ENCODE measurements at regions not wholly inside any gene's neighbourhood (a gene's known extent, or its start where the extent isn't known, plus 50 kb on each side); places are given as distances from the start of the nearest gene placed in this dataset.
"Not testable (repeated sequence)": the region's sequence is repeated elsewhere in the genome, so short reads cannot be mapped to it uniquely, and the experiment has no call there.

GRCh38 chr14:105938959-105939358, 412.6 kb downstream of the TMEM121 start:
- DNase-seq (ENCODE audit: low read depth), result no peak
- TF ChIP-seq, protein P1, sequence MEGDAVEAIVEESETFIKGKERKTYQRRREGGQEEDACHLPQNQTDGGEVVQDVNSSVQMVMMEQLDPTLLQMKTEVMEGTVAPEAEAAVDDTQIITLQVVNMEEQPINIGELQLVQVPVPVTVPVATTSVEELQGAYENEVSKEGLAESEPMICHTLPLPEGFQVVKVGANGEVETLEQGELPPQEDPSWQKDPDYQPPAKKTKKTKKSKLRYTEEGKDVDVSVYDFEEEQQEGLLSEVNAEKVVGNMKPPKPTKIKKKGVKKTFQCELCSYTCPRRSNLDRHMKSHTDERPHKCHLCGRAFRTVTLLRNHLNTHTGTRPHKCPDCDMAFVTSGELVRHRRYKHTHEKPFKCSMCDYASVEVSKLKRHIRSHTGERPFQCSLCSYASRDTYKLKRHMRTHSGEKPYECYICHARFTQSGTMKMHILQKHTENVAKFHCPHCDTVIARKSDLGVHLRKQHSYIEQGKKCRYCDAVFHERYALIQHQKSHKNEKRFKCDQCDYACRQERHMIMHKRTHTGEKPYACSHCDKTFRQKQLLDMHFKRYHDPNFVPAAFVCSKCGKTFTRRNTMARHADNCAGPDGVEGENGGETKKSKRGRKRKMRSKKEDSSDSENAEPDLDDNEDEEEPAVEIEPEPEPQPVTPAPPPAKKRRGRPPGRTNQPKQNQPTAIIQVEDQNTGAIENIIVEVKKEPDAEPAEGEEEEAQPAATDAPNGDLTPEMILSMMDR (IDR thresholded peaks at IDR 0.05; ENCODE audit: control insufficient read depth, extremely low read depth, insufficient read depth), result no peak
- H3K4me3 ChIP-seq (ENCODE audit: low read depth, low read length), result no peak overlapping the region

GRCh38 chr14:105939810-105940508, 413.6 kb downstream of the TMEM121 start:
- DNase-seq (ENCODE audit: low read depth), result no peak
- TF ChIP-seq, protein P1 (IDR thresholded peaks at IDR 0.05; ENCODE audit: control insufficient read depth, extremely low read depth, insufficient read depth), result no peak
- no peak overlapping the region for H3K4me3 ChIP-seq (ENCODE audit: low read depth, low read length)

DNA sequence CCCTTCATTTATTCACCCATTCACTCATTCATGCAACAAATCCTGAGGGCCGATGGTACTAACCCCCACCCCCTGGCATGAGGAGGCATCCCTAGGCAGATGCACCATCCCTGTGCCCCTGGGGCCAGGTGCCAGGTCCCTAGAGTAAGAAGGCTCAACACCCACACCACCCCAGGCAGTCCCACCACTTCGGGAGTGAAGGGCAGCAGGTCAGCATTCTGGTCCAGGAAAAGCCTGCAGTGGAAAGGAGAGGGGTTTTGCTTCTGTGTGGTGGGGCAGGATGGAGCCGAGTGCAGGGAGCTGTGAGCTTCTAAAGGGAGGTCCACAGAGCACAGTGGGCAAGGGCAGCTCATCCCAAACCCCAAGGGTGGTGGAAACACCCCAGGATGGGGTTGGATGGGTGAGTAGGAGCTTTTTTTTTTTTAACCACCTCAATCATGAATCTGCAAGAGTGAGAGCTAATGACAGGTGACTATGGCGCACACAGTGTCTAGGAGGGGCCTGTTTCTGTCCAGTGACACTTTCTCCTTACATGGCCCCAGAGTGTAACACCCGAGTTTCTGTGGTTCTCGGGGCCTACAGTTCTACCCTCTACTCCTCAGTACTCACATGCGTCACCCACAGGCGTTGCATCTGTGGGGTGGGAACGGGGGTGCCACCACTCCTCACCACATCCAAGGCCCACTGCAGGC, 414.3 kb downstream of the TMEM121 start:
- TF ChIP-seq, protein P1 (IDR thresholded peaks at IDR 0.05; ENCODE audit: control insufficient read depth, extremely low read depth, insufficient read depth), result no peak
- no peak for DNase-seq (ENCODE audit: low read depth)
- H3K4me3 ChIP-seq (ENCODE audit: low read depth, low read length), result no peak overlapping the region

DNA sequence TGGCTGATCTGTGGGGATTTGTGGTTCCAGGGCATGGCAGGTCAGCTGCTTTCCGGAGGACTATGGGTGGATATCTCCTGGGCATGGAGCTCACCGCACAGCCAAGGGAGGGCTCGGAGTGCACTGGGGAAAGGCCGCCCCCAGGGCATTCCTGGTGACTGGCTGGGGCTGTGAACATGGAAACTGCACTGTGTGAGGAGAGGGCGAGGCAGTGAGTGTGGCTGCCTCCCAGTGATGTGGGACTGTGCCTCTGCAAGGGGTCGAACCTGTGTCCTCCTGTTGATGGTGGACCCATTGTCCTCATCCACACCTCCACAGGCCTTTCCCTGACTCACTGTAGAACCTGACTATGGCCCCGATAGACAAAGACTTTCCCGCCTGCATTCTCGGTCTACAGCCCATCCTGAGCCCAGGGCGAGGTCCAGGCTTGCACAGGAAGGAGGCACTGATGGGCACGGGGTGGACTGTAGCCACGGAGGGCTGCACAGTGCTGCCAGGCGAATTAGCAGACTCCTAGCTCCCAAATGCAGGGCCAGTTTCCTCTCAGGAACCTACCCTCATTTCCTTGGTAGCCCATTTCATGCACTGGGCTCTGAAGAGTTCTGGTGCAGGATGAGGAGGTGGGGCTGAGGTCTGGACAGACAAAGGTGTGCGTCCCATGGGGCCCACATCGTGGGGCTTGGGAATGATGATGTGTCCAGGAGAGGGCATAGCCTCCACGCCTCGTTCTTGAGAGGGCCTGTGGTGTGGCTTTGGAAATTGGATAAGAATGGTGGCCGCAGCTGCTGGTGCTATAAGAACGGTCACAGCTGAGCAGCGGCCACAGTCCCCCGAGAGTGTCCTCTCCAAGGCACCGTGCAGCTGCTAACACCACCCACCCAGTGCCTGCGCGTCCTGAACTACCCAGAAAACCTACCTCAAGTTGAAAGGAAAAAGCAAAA, 415.1 kb downstream of the TMEM121 start:
- DNase-seq (ENCODE audit: low read depth), result no peak
- H3K4me3 ChIP-seq (ENCODE audit: low read depth, low read length), result no peak overlapping the region
- TF ChIP-seq, protein P1 (IDR thresholded peaks at IDR 0.05; ENCODE audit: control insufficient read depth, extremely low read depth, insufficient read depth), result no peak

- H3K4me3 ChIP-seq (ENCODE audit: low read depth, low read length); DNase-seq (ENCODE audit: low read depth): not testable (repeated sequence)
These were observed 416.3 kb downstream of the TMEM121 start for GRCh38 chr14:105942725-105943124.

DNA sequence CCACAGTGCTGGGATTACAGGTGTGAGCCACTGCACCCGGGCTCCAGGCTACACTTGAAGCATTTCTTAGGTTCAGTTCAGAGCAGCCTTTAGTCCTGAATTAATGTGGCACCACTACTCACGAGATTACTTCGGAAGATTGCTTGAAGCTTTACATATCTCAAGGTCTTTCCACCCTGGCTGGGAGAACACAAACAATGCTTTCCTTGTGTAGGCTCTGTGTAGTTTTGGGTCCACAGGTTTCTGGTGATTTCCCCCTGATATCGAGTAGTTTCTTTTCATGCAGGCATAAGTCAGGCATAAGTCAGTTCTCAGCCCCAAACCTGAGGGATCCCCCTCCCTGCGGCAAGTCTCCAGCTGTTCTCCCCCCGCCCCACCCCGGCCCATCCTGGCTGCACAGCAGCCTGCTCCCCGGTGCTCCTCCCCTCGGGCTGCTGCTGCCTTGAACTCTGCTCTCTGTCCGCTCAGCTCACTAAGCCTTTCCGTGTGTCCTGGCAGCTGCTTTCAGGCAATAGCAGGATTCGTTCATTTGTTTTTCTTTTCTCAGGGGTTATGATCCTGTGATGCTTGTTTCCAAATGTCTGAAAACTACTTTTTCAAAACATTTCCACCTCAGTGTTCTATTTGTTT, 417.7 kb downstream of the TMEM121 start:
- H3K4me3 ChIP-seq (ENCODE audit: low read depth, low read length), result no peak overlapping the region
- TF ChIP-seq, protein P1 (IDR thresholded peaks at IDR 0.05; ENCODE audit: control insufficient read depth, extremely low read depth, insufficient read depth), result no peak
- no peak for DNase-seq (ENCODE audit: low read depth)
